NOMO-1 (cell line): ENCODE measurements at regions not wholly inside any gene's neighbourhood (a gene's known extent, or its start where the extent isn't known, plus 50 kb on each side); places are given as distances from the start of the nearest gene placed in this dataset.

Experiments
- DNase-seq, 2 experiments: peaks; one replicate each; lab custom pipeline; 2025; ENCODE audit not compliant: unreplicated experiment in 2 of 2; lab: John Stamatoyannopoulos, UW

- peak; percentile 70 to 84 for DNase-seq
Observed at GRCh38 chr2:234620018-234620417, 123.1 kb upstream of the ARL4C start.

DNA sequence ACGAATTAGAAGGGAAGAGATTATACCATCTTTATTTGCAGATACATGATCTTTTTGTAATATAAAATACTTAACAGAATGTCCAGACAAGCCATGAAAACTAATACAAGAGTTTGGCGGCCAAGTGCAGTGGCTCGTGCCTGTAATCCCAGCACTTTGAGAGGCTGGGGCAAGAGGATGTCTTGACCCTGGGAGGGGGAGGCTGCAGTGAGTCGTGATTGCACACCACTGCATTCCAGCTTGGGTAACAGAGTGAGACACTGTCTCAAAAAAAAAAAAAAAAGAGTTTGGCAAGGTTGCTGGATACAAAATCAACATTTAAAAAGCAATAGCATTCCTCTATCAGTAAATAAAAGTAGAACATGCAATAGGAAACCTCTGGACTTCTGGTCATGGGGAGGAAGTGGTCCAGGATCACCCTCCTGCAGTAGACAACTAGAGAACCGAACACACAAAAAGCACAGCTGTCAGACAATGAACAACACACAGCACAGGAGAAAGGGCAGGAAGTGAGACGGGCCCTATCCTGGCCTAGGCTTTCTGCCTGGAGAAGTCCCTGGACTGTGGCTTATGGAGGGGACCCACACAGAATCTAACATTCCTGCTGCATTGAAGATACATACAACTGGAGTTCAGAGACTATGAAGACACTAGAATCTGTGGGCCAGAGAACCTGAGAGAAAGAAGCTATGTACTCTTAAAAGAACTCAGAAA lies 118.9 kb upstream of the ARL4C start:
- no peak for DNase-seq

DNA sequence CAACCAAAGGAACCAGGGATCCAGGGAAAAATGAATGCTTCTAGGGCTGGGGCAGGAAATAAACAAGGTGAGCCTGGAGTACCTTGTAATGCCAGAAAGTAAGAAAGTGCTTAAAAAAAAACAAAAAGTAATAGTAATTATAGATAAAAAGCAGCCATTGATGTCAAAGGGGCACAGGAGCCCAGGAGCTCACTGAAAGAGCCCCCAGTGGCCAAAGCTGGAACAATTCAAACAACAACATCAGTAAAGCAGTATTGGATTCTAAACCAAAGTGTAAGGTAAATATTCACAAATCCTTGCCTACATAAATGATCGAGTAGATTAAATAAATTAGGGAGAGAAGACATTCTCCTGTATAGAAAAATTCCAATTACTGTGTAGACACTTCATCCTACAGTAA lies 114.3 kb upstream of the ARL4C start:
- no peak for DNase-seq

DNA sequence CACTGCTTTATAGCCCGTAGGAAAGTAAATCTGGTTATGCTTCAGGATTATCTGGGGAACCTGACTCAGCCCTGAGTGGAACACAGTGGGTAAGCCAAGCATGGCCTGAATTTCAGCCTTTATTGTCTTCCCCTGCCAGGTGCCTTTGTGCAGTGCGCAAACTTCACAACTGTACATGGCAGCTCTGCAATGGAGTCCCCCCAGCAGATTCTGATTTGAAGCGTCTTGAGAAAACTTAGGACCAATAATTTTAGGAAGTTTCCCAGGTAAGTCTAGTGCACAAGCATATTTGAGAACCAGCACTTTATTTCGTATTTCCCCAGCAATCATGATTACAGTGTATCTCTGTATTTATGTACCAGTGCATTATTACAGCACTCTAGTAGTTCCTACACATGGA lies 112.1 kb upstream of the ARL4C start:
- DNase-seq: no peak

DNA sequence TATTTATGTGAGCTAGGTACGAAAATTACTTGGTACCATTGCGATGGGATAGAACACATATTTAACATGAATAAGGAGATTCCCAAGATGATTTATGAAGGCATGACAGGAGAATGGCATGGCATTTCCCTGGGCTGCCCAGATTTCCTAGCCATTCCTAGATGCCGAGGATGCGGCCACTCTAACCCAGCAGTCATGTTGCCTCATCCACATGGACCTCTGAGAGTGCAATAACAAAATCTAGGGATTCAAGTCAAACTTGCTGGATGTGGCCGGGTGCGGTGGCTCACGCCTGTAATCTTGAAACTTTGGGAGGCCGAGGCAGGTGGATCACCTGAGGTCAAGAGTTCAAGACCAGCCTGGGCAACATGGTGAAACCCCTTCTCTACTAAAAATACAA lies 110.8 kb upstream of the ARL4C start:
- DNase-seq: no peak

DNA sequence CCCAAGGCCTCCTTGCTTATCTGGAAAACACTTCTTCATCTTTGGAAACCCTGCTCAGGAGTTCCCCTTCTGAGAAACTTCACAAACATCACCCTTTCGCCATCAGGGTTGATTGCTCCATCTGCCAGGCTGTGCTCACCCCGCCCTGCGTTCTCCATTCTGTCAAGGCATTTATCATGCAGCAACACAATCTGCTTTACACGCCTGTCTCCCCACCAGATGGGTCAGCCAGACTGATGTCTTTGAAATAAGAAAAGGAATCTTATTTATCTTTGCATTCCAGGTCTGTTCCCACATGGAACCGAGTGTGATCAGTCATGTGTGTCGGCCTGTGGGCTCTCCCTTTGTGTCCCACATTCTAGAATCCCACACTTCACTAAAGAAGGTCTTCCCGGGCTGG lies 110.0 kb upstream of the ARL4C start:
- peak; percentile 77 to 80 for DNase-seq

DNA sequence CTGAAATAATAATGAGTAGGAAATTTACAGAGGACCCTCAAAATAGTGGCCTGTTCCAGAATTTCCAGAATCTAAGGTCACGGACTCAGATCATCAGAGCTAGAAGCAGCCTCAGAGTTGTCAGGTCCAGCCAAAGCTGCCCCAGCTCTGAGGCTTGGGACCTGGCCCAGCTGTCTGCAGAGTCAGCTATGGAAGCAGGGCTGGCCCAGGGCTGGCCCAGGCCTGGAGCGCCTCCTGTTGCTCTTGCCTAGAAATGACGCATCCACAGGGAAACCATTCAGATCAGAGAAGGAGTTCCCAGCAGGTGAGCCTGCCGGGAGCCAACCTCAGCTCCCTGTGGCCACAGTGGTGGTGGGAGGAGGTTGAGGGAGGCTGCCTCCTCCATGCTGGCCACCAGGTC lies 106.7 kb upstream of the ARL4C start:
- no peak for DNase-seq

DNA sequence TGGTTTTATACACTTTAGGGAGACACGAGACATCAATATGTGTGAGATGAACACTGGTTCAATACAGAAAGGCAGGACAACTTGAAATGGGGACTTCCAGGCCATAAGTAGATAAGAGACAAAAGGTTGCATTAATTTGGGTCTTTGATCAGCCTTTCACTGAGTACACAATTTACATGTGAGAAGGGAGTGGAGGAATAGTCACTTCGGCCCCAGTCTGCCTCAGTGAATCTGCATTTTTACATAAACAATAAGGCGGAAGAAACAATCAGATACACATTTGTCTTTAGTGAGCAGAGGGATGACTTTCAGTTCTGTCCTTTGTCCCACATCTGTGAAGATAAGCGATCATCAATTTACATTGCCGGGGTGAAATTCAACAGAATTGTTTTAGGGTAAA lies 104.3 kb upstream of the ARL4C start:
- no peak for DNase-seq

GRCh38 chr2:234597576-234597861 lies 100.6 kb upstream of the ARL4C start:
- DNase-seq: no peak

DNA sequence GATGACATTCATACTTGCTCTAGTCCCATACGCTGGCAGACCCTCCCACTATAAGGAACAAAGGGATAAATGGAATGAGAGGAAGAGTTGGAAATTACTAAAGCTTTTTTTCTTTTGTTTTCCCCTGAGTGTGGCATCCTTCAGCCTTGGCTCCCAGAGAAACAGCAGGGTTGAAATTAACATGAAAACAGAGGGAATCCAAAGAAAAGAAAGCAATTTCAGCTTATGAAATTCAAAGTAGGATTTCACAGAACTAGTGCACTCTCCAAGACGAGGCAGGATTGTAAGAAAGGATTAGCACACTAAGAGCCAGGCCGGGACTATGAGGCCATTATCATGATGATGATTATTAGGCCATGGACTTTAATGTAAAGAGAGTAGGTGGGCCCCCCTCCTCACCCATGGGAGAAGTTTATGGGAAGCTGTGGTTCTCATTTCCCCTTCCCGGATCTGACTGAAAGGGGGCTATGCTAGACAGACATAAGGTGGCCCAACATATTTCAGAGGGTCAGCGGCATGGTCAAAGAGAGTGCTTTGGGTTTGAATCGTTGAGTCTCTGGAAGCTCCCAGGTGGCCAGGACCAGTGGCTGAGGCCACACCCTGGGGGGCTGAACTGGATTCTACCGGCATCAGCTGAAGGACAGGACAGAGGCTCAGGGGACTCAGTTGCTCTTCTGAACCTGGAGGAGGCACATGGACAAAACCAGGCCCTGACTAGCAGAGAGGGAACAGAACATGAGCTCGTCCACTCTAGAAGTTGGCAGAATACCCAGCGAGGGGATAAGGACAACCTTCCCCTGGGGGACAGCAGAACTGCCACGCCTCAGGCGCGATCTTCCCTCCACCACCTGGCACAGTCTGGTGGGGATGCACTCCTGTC lies 100.1 kb upstream of the ARL4C start:
- no peak for DNase-seq

GRCh38 chr2:234595829-234596228 lies 98.9 kb upstream of the ARL4C start:
- no peak for DNase-seq

DNA sequence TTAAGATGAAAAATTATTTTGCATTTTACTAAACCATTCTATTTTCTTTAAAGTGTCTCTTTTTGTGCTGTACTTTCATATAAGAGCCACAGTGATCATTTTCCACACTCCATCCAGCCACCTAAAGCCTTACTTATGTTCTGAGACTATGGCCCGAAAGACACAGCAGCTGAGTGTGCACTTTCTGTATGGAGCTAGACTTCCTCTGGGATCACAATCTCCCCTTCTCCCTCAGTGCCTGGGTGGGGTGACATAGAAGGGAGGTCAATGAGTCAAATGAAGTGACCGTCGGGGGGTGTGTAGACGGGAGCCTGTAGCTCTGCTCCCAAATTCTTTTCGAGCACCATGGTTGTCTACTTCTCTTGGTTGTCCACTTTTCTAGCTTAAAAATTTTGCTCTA lies 97.8 kb upstream of the ARL4C start:
- no peak for DNase-seq

- DNase-seq: no peak
Observed at GRCh38 chr2:234593636-234594035, 96.8 kb upstream of the ARL4C start.

DNA sequence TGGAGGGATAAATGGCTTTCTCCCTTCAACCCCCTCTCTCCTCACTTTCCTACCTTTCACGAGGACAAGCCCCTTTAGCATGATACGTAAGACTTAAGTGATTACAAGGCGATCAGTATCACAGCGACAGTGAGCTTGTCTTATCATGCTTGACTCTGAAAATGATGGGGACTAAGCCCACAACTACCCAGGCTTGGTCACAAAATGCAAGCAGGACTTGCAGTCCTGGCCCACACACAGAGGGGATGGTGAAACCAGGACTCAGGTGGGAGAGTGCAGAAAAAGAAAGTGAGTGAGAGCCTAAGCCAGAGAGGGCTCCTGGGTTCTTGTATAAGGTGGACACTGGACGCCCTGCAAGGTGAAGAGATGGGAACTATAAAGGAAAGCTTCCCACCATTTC lies 95.7 kb upstream of the ARL4C start:
- no peak for DNase-seq

DNA sequence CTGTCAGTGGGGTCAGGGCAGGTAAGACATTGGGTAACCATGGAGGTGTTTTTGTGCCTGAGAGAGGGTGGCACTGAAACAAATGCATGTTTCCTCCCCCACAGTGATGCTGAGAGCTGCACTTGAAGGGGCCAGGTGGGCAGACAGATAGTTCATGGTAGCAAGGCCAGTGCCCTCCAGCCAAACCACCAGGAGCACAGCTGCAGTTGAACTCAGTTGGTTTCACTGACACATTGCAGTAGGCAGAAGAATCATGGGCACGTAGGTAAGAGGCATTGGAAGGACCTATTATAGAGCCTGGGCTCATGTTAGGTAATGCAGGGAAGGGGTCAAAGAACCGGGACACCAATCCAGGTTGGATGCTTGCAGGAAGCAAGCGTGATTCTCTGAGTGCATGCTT lies 93.2 kb upstream of the ARL4C start:
- DNase-seq: no peak

GRCh38 chr2:234588054-234588430 lies 91.2 kb upstream of the ARL4C start:
- DNase-seq: no peak

- DNase-seq: no peak
Observed at GRCh38 chr2:234587341-234588053, 90.6 kb upstream of the ARL4C start.

DNA sequence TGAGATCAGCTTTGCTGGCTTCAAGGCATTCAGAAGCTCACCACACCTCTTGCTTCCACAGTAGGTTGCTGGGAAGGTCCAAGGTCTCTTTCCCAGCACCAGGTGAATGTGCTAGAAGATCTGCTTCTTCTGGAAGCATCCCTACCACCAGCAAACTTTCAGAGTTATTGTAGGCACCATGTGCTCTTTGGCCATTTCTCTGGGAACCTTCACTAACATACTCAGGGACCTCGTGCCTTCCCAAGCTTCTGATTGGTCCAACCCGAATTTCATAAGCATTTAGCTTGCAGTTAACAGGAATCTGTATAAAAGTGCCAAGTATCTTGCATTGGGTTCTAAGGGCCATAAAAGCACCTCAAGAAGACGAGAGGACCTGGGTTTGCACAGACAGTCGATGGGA lies 86.5 kb upstream of the ARL4C start:
- no peak for DNase-seq

GRCh38 chr2:234580686-234581085 lies 83.8 kb upstream of the ARL4C start:
- no peak for DNase-seq

GRCh38 chr2:234579231-234579962 lies 82.5 kb upstream of the ARL4C start:
- DNase-seq: peak in 1 of 2 experiments; percentile 56

GRCh38 chr2:234578389-234578788 lies 81.5 kb upstream of the ARL4C start:
- DNase-seq: no peak
